HK-2 (cell line): ENCODE measurements at regions not wholly inside any gene's neighbourhood (a gene's known extent, or its start where the extent isn't known, plus 50 kb on each side); places are given as distances from the start of the nearest gene placed in this dataset.

Experiments used
- DNase-seq: peaks from one replicate; pipeline ENCODE4 v3.0.0-alpha.2; 2018; ENCODE audit not compliant: unreplicated experiment

DNA sequence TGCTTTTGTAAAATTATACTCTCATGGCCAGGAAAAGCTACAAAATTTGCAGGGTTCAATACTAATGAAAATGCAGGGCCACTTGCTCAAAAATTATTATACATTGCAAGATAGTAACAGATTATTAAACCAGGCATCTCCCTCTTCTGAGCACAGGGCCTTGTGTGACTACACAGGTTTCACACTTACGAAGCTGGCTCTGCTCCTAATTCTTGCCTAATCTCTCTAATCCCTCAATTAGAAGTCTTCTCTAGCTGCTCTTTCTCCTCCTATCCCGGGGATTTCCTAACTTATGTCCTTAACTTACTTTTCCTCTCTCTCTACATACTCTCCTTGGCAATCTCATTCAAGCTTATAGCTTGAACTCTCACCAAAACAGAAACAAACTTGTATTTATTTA, 168.3 kb downstream of the AREG start:
- DNase-seq, result no peak

DNA sequence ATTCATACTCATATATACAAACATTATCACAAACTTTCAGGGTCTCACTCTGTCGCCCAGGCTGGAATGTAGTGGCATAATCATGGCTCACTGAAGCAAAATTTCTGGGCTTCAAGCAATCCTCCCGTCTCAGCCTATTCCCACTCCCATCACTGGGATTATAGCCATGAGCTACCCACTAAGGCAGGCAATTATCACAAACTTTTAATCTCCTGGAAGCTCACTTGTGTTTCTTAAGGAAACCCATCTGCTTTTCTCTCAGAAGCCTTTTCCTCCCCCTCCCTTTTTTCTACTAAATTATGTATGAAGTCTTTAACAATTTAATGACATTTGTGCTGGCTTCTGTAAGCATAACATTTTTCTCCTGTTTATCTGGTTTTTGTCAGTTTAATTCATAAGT, 170.5 kb downstream of the AREG start:
- DNase-seq, result no peak

DNA sequence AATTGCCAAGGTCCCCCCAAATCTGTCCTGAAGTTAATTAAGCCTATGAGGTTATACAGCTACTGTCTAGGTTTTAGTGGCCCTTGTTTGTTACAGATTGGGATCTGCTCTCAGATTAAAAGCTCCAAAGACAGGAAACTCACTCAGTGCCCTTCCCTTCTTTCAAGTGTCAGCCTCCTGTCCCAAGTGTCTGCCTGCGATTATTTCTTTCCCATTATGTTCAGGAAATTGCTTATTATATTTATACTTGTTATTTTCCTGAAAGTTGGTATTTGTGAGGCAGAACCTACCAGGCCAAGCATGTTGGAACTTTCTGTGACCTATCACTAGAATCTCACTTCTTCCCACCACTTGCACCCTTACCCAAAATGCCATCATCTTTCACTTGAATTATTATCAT, 173.2 kb downstream of the AREG start:
- DNase-seq, result no peak

DNA sequence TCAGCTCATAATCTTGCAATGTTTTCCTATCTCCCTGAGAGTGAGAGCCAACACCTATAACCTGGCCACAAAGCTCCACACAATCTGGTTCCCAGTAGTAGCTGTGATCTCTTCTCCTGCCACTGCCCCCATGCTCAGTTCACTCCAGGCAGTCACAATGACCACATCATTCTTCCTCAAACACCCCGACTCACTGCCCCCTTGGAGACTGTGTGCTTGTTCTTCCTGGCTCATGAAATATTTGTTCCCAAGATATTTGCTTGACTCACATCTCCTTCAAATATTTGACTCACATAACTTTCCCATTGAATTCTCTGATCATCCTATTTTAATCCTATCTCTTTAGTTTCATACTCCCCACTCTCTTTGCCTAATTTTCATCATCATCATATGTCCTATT, 173.7 kb downstream of the AREG start:
- DNase-seq, result peak; percentile 61

DNA sequence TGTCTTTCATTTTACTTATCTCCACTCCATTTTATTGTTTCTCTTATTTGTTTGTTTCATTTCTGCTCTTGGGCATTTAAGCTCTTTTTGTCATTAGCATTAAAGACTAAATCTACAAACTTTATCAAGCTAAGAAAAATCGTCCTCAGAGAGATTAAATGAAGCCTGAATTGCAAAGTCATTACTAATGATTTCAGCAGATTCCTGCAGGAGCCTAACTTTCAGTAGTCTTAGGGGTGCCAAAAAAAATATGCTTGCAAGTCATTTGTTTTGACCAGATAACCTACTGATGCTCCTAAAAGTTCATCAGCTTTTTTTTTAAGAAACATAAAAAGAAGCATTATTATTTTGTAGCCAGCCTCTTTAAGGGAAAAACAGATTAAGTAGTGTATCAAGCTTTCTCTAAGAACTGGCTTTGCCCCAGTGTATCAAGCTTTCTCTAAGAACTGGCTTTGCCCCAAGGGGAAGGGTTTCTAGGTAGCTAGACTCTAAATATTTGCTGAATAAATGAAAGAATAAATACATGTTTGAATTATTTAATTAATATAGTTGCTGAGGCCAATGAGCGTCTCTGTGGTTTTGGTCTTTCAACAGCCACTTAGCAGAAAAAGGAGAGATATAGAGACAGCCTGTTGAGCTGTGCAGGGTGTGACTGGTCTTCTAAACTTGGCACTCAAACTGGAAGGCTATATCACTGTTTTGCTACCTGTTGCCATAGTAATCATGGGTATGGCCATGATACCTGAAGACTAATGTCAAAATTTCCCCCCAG, 174.2 kb downstream of the BTC start:
- no peak for DNase-seq

DNA sequence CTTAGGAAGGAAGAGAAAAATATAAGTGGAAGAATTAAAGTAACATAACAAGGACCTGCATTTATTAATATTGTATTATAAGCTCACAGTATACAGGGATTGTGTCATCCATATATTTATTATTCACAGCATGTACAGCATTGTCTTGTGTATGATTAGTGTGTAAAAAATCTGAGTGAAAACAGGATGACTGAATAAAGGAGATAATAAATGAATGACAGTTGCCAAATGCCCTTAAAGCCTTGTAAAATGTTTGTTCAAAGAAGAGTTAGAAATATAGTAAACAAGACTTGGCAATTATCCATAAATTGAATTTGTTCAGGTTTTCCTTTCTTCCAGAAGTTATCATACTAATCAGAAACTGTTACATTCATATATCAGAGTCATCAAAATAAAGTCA, 172.7 kb downstream of the BTC start:
- no peak for DNase-seq

DNA sequence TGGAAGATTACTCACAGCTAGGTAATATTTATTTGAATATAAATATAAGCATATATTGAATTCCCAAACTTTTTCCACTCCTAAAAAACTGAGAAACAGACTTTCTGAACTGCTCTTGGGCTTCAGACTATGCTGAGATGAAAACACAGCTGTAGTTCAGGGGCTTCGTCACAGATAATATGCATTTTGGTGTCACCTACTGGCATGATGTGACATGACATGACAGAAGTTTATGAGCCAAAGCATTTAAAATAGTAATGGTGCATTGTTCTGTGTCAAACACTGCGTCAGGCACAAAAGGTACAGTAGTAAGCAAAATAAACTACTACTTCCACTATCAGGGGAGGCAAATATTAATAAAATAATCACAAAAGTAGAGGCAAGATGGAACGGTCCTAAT, 171.3 kb downstream of the BTC start:
- DNase-seq, result peak; percentile 28

DNA sequence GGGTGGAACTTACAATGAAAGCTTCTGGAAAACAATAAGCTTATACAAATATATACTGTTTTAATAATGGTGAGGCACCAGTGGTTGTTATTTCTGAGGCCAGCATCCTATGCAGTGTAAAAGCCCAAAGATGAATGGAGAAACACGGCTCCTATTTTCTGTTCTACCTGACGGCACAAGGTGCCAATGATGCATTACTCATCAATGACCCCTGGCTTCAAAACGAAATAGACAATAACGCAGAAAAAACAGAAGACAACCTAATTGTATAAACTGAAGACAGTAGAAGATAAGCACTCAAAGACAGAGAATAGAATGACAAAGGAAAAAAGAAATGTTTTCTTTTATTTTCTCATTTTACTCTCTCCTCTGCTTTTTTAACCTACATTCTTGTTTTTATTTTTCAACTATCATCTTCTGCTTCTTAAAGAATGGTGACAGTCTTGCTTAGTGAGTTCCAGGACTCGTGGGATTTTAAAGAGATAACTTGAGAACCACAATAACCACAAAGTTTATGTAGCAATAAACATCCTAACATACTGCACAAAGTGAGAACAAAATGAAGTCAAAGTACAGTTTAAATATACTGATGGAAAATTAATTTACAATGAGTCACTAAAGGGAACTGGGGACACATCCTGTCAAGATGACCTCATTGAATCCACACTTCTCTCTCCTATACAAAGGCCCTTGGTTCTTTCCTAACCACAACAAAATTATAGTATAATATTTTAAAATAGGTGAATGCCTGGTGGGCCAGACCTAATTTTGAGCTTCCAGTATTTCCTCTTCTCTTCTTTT, 169.8 kb downstream of the BTC start:
- DNase-seq, result no peak

DNA sequence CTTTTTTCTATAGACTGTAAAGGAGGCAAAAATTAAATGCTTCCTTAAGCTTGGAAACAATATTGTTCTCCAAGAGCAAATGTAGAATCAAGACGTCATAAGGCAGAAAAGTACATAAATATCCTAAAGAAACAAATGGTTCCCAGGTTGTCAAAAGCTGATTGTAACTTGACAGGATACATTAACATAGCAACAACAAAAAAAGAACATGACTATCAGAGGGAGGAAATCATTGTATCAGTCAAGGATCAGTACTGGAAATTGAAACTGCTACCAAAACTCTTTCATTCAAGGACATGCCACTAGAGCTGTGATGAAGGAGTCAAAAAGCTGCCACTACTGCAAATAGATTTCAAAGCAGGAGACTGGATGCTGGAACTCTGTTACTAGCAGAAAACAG, 168.3 kb downstream of the BTC start:
- DNase-seq, result no peak

DNA sequence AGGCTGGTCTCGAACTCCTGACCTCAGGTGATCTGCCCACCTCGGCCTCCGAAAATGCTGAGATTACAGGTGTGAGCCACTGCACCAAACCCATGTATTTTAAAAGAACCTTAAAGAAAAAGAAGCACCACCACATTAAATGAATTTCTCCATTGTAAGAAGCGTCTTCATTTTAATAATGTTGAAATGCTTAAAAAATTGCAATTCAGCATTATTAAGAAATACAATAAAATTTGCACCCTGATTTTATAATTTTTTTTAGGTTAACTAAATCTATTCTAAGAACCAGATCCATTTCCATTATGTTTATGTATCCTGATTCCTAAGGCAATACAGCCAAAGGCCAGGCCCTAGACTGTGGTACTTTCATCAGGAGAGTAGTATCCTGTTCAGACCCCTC, 167.2 kb downstream of the BTC start:
- no peak for DNase-seq

DNA sequence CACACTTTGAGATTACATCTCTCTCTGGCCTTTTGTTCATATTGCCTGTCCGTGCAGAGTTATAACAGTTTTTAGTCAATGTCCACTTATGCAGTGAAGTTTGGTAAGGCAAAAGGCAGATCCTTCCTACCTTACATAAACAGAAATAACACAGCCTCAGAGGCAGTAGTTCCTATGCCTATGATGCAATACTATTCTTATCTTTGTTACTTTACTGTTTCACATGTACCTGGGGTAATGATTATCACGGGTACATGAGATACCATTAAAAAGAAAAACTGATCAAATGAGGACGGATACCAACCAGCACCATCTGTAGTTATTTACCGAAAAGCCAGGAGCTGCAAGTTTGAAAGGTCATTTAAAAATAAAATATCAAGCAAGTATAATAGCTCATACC, 166.8 kb downstream of the BTC start:
- no peak for DNase-seq

DNA sequence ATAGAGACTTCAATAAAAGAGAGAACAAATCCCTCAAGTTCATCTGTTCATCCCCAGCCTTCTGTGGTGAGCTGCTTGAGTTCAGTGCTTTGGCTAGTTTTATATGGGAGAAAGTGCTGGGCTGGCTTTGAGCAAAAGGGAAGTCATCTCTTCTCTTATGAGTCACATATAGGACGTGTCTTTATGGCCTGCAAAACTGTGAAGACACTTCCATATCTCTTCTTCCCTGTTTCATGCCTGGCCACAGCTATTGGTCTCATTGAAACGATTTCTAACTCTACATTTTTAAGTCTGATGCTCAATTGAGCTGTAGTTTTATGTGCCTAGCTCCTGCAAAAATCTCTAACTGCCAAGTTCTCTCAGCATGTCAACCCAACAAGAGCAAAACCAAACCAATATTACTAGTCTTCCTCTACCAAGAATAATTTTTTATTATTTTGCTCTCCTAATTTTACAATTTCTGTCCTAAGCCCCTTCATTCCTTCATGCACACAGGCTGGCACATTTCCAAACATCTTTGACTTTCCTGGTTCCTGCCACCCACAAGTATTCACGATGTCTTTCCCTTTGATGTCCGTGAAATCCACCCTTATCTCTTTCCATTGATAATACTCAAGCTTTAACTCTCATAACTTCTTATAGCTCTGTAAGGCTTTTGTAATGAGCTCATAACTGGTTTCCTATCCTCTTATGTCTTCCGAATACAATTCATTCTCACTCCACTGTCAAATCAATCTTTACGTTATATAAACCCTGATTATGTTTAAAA, 165.3 kb downstream of the BTC start:
- DNase-seq, result no peak

DNA sequence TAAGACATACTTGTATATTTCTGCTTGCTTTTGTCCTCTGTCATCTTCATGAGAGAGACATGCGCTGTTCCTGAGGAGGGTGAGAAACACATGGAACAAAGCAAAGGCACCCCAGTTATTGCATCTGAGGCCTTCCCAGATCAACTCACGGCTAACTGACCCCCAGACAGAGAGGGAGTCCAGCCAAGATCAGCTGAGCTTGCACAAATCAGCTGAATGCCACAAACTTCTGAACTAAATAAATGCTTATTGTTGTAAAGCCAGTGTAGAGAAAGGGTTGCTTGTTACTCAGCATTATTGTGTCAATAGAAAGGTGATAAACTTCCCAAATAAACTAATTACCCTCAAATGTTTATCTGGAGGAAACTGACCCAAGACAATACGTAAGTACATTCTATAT, 163.8 kb downstream of the BTC start:
- no peak for DNase-seq

DNA sequence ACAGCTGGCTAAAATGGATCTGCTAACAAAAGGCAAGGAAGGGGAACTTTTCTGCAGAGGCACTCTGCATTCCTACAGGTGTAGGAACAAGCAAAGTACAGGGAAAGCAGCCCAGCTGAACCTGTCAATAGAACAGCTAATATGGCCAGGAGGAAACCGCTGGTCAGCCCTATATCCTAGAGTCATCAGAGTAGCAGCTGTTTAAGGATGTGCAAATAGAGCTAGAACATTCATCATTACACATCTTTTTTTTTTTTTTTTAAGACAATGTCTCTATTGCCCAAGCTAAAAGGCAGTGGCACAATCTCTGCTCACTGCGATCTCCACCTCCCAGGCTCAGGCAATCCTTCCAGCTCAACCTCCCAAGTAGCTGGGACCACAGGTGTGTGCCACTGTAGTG, 163.0 kb downstream of the BTC start:
- DNase-seq, result no peak

DNA sequence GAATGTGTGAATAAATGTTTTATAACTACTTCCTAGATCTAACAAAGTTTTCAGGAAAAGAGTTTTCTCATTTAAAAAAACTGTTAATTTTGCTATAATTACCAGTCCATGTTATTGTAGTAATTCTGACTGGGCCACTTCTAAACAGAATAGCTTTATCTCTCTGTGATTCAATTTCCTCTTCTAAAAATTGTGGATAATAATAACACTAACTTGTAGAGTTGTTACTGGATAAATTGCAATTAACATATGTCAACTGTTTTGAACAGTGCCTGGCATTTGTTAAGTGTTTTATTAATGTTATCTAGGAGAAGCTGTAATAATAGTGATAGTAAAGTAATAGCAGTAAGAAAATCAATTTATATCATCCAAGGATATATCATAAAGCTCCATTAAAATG, 162.3 kb downstream of the BTC start:
- no peak for DNase-seq

DNA sequence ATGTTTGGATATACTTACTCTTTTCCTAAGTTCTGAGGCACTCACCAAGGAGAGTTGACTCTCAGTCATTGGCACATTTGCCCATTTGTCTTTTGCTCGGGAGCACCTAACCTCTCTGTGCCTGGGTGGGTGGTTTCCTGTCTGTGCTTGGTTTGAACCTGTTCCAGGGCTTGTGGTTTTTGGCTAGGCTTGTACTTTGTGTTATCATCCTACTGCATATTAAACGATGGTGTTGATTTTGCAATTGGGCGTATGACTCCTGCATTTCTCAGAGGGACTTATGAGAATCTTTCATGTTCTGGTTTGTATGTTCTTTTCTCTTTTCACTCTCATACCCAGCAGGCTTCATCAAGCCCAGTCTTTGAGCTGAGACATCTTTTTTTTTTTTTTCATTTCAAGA, 161.7 kb downstream of the BTC start:
- DNase-seq, result peak; percentile 68

DNA sequence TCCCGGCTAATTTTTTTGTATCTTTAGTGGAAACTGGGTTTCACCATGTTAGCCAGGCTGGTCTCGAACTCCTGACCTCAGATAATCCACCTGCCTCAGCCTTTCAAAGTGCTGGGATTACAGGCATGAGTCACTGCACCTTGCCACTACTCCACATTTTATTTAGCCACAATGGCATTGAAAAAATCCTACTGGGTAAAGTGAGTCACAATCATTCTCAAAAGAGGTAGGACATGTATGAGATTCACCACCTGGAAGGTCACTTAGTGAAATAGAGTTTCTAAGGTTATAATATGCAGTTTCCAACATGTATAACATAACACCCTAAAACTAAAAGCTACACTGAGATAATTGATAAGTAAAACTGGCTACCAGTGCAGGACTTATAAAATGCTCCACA, 159.2 kb downstream of the BTC start:
- no peak for DNase-seq

DNA sequence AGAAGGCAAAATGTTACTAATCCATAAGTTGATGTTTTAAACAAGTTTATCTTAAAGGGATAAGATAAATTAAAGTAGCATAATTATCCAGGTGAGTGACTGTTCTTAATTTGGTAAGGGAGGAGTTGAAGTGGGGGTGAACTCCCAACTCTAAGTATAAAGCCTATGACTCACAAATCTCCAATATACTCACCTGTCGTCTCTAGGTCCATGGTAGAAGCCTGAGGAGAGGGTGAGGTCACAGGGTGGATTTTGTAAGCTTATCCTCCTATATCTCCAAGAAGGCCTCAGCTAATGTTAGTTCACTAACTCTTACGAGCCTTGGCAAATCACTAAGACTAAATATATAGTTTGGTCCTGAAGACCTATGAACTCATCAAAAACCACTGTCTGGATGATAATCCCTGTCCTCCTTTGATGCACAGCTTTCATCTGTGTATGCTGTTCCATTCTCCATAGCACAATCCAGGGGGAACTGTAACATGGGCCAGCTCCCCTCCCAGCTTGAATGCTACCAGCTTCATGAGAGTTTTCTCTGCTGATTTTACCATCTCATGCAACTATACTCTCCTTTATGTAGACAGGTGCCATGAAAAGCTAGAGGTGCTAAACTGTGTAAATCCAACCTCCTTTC, 158.7 kb downstream of the BTC start:
- DNase-seq, result no peak

DNA sequence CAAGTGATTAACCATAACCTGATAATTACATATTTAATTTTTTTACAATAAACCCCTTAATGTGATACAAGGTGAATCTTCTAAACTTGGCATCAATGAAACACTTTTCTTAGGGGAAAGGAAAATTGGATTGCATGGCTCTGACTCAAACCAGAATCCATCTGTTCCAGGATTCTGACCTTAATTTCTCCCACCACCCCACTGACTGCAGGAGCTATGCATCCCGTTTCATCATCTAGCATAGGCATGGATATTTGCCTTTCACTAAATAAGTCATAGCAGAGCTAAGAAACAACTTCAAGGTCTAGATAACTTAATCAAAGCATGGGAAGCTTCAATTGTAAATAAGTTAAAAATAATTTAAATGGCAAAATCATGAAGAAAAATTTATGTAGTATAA, 156.3 kb downstream of the BTC start:
- DNase-seq, result no peak

DNA sequence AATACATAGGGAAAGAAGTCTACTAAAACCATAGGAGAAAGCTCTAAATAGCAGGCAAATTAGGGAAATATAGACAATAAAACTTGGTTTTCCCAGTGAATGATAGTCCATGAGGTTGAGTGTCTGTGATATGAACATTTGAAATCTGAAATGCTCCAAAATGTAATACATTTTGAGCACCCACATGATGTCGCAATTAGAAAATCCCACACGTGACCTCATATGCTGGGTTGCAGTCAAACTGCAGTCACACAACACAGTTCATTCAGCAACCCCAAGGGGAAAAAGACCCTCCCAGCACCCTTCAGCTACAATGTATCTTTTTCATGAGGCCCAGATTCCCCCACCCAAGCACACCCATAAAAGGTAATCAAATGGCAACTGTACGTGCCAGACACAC, 155.6 kb downstream of the BTC start:
- no peak for DNase-seq

DNA sequence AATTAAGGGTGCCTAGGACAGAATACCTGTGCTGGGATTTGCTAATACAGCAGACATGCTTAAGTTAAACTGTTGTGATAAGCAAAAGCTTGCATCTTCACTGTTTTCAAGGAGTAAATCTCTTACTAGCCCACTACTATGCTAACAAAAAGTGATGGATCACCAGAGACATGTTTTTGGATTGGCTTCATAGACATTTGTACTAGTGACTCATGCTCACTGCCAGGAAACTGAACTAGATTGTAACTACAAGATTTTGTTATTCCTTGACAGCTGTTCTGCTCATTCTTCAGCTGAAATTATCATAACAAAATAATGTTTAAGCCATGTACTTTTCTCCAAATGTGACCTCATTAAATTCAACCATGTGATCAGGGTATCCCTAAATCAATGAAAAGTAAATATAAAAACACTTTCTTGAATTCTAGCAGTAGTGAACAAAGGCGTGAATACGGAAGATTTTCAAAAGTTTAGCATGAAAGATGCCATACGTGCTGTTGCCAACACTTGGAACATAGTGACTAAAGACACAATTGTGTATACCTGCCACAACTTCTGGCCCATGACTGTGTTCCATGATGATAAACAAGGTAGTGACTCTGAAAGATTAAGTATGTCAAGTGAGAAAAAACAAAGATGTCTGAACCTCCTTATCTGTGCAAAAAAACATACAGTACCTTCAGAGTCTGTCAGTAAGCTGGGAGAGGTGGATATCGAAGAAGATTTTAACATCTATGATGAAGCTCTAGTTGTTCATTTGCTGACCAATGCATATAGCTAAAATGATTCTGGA, 154.0 kb downstream of the BTC start:
- DNase-seq, result no peak
